Hematopoietic multipotent progenitor cell treated with erythropoietin and hydrocortisone succinate and interleukin-3 and kit ligand, for 15 days (in vitro differentiated cells): ENCODE measurements at regions not wholly inside any gene's neighbourhood (a gene's known extent, or its start where the extent isn't known, plus 50 kb on each side); places are given as distances from the start of the nearest gene placed in this dataset.

ENCODE experiments used
- DNase-seq: peaks from one replicate; pipeline ENCODE4 v3.0.0-alpha.2; 2015; ENCODE audit warnings: low spot score

DNA sequence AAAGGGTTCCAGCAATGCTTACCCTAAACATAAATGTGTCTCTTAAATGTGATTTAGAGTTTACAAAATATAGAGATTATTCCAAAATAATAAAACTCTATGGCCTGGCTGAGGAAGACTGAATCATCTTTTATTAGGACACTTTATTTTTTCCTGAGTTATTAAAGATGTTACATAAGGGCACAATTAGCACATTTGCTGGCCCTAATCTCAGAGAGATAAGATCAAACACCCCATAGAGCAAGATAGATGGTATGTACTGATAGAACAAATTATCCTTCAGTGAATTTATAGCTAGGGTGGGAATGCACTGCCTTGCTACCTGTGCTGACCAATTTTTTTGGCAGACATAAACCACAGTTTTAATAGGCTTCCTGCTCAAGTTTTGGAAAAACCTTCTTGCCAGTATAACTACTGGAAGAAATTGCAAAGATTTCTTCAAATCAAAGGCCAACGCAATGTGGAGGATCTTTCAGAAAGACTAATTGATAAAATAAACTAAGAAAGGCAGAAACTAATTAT is 367.1 kb upstream of the MPDZ start:
- no peak for DNase-seq

DNA sequence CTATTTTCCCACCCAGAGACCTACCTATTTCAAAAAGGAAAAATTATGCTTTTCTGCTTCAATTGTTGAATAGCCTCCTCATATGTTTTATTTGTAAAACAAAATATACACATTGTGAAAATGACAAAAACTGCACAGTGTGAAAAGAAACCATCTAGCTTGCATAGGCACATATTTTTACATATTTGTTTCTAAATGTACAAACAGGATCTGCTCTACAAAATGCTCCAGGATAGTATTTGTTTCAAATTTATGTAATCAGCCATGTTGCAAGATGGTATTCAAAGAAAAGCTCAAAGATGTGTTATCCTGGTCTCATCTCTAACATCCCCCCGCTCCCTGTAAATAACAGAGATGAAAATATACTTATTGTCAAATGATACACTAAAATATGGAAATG is 366.1 kb upstream of the MPDZ start:
- no peak for DNase-seq

DNA sequence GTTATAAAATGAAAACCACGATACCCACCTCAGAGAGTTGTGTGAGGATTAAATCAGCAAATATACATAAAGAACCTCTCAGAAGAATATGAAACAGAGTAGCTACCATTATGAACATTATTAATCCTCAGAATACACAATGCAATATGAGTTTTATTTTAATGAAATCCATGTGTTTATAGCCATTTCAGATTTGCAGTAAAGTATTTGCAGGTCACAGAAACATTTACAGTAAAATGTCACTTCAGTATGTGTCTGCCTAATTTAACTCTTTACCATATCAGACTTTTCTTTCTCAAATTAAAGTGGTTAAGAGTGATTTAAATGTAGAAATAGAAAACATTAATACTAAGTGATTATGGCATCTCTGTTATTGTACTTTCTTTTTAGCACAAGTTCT is 365.2 kb upstream of the MPDZ start:
- no peak for DNase-seq

DNA sequence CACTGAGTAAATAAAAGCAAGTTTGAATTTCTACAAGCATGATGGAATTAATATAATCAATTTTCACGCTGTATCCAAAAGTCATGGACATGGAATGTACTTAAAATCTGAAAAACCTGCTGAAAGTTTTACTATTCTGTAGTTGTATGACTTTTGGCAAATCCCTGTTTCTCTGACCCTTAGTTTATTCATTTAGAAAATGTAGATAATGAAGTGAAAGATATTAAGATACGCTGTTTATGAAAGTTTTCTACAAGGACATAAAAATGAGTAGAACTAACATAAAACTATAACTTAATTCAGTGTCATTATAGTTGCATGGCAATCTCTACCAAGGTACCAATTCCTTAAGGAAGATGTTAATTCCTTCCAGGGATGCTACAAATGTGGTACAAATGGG is 363.2 kb upstream of the MPDZ start:
- DNase-seq, result no peak

DNA sequence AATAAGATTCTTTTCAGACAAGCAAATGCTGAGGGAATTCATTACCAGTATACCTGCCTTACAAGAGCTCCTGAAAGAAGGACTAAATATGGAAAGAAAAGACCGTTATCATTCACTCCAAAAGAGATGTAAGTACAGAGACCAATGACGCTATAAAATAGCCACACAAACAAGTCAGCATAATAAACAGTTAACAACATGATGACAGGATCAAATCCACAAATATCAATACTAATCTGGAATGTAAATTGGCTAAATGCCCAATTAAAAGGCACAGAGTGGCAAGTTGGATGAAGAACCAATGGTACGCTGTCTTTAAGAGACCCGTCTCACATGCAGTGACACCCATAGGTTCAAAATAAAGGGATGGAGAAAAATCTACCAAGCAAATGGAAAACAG is 349.6 kb upstream of the MPDZ start:
- DNase-seq, result no peak

DNA sequence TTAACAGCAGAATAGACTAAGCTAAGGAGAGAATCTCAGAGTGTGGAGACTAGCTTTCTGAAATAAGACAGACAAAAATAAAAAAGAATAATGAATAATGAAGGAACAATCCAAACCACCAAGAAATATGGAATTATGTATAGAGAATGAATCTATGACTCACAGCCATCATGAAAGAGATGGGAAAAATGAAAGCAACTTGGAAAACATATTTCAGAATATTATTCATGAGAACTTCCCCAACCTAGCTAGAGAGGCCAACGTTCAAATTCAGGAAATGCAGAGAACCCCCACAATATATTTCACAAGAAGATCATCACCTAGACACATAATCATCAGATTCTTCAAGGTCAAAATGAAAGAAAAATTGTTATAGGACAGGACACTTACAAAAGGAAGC is 349.0 kb upstream of the MPDZ start:
- no peak for DNase-seq

DNA sequence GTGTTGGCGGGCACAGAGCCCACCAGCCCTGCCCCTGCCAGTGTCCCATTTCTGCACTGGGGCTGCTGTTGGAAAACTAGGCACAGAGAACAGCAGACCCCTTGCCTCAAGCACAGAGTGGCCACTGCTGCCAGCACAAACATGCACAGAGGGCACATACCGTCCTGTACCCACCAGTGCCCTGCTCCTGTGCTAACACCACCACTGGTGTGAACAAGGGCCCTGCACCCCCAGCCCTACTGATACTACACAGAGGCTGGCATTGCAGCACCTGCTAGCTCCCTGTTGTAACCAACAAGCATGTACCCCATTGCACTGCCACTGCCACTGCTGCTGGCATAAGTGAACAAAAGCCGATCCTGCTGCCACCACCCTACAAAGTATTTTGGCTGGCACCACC is 348.0 kb upstream of the MPDZ start:
- DNase-seq, result no peak

DNA sequence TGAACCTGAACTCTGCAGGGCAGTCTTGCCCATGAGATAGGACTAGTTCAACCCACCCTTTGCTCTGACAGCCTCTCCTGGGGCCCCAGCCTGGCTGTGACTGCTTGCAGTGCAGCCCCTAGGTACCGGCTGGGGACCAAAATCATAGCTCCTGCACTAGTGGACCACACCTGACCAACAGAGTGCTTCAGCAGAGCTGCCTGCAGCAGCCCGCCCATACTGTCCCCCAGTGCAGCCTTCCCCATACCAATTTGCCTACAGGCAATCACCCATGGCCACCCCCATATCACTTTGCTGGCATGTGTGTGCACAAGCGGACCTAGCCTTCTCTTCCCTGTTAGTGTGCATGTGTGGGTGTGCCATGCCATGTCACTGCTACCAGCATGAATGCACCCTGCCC is 347.6 kb upstream of the MPDZ start:
- no peak for DNase-seq

DNA sequence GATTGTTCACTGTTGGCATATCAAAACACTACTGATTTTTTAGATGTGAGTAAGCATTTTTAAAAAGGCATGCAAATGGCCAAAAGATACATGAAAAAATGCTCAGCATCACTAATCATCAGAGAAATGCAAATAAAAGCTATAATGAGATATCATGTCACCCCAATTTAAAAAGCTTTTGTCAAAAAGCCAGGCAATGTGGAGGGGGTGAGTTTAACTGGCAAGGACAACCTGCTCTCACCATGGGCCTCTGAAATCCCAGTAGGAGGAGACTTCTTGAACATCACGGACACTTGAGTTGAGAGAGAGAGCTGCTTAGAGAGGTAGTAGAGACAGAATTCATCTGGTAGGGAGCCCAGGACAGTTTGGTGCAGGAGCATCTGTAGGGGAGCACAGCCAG is 347.1 kb upstream of the MPDZ start:
- DNase-seq, result no peak

DNA sequence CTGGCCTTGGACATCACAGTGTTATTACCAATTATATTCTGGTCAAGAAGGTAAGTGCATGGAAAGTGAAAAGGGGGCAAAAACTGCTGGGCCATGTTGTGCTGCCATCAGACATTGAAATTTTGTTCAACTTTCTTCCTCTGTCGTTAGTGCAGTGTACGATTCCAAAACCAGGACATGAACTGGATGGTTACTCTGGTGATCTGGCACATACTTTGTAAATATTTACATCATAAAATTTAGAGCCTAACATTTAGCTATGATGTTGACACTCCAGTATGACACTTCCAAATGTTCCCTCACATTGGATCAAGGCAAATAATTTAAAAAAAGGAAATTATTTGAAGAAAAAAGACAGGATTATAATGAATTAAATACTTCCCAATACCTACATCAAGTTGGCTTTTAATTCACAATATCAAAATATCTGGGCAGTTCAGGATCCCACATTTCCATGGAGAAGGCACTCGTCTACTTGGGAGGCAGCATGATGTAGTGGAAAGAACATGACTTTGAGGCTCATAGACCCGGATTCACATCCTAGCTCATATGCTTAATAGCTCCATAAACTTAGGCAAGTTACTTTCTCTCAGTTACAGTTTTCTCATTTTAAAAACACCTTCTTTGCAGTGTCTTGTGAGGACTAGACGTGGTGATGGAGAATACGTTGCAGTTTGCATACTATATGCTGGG is 342.5 kb upstream of the MPDZ start:
- no peak for DNase-seq

DNA sequence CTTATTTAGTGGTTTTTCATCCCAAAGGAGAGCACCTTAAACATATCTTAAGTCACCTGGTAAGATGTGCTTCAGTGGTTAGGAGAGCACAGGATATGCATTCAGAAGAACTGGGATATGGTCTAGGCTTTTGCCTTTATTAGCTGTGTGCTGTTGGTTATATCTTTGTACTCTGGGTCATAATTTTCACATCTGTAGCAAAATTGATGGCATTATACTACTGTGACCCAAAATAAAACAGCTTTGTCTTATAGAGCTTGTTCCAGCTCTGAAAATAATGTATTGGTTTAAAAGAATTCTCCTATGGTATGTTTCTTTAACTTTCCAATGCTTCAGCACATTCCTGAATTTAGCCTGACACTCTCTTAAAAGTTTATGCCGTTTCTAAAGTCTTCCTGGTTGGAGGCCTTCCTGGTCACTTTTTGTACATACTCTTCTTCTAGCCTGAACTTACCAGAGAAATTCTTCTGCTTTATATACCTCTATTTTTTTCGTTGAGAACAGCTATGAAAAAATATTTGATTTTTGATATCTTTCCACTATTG is 337.1 kb upstream of the MPDZ start:
- no peak for DNase-seq

DNA sequence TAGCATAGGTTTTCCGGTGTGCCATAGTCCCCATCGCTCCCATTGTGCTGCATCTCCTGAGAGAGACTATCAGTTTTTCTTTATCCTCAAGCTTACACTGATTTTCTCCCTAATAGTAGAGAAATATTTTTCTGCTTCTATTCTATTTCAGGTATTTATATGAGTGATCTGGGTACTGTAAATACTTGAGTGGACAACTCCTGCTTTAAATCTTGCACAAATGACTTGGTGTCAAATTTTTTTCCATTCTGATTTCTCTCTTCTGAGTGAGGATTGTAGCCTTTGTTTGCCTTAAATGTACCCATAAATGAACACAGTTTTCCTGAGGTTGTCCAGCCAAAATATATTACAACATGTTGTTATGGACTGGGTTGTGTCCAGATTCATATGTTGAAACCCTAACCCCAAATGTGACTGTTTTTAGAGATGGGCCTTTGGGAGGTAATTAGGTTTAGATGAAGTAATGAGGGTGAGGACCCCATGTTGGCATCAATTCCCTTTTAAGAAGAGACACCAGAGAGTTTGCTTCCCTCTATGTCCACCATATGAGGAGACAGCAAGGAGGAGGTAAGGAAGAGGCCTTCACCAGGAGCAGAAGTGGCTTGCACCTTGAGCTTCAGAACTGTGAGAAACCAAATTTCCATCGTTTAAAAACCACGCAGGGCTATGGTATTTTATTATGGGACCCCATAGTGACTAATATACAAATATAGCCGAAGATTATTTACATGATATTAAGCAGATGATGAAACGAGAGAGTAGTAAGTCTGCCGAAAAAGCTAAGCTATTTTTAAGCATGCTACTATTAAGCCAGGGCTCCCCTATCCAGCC is 336.4 kb upstream of the MPDZ start:
- DNase-seq, result no peak

DNA sequence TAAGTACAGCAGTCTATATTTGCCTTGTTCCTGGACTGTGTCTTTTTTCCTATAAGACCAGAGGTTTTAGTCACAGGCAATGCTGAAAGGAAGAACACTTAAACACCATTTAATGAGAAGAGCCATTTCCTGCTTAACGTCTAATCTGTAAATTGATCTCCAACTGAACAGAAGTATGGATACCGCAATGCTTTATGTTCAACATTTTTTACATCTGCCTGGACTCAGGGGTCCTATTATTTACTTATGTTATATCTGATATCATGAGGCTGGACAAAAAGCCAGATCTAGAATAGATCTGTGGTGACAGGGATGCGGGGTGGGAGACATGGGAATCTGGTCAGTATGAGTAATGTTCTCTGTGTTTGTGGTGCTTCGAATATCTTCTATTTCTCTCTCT is 334.6 kb upstream of the MPDZ start:
- no peak for DNase-seq

DNA sequence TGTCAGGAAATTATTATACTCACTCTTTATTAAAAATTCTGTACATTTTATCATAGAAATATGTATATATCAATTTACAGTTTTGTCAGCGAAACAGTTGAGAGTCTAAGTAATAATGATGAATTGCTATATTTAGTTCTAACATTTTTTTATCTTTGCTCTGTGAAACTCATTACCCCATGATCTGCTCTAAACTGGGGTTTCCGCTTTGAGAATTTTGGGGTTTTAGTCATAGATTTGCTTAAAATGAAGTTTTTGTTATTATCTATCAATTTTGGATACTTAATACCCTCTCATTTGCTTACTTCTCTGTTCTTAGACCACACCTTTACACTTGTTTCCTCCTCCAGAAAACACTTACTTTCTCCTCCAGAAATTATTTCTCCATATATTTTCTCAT is 333.8 kb upstream of the MPDZ start:
- DNase-seq, result no peak

DNA sequence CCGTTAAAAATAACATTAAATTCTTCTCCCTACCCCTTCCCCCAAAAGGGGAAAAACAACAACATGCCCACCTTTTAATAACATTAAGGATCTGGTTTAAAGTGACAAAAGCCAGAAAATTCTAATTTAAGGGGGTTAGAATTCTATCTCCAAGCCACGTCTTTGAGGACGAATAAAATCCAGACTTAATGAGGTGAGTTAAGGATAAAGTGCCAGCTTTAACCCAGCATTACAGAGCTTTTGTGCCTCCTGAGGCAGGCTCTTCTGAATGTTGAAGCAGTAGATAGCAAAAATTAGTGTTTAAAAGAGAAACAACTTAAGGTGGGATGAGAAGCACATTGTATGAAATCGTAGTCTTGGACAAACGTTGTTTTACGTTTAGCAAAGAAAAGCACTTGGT is 329.0 kb upstream of the MPDZ start:
- DNase-seq, result no peak

DNA sequence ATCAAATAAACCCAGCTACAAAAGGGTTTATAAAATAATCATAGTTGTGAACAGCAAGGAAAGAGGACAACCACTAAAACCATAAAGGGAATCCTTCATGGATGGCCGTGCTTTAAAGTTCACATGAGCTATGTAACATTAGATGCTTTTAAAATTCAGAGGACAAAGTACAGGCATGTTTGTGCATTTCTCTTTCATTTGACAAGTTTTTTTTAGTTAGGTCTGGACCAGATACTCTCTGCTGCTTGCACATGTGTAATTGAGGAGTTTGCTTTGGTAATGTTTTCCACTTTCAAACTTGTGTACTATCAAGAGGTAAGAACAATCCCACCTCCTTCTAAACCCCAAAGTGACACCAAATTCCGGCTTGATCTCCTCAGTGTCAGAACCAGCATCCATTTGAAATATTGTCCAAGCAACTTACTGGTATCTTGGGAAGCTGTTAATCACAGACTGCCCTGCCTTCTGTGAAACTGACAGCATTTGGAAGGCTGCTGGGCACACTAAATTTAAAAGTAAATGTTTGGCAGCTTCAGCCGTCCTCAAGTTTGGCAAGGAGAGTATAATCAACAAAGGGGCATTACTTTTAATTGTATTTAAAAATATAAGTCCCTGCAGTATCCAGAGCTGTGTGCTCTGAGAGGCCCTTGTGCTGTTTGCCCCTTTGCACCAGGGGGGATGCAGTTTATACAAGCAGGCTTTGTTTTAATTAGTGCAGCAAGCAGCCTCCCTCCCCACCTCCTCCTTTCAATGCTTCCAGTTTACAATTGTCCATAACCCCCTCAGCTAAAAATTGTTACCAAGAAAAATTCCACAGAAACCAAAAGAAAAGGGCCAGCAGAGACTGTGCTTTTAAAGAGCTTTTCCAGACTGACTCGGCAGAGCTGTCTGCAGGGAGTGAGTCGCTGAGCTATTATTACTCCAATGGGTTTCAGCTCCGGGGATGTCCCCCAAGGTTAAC is 328.3 kb upstream of the MPDZ start:
- no peak for DNase-seq

DNA sequence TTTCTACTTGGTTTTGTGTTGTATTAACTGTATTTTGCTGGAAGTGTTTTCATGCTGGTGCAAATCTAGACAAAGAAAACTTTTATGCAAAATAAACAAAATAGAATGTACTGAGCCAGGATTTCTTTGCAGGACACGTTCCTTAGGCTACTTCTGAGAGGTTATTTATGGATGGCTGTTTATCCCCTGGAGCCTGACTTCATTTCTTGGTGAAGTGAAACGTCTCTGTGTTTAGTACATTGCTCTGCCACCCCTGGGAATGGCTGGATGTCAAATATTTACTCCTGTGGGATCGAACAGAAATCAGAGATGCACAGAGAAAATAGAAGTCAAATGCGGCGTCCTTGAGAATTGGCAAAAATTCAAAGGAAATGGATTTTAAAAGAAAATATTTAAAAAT is 327.1 kb upstream of the MPDZ start:
- DNase-seq, result no peak

DNA sequence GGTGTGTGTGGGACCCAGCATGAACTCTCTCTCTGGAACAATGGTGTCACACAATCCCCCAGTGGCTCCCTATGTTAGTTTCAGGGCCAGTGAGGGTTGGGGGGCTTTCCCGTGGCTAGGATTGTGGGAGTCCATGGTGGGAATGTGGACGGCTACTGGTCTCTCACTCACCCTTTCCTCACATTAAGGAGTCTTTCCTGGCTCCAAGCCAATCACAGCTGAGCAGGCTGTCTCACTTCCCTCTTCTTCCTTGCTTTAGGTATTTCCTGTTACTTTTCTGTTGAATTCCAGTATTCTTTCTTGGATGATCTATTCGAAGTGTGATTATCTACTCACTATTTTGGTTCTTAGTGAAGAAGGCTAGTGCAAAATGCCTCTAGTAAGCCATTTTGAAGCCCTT is 324.4 kb upstream of the MPDZ start:
- DNase-seq, result no peak

DNA sequence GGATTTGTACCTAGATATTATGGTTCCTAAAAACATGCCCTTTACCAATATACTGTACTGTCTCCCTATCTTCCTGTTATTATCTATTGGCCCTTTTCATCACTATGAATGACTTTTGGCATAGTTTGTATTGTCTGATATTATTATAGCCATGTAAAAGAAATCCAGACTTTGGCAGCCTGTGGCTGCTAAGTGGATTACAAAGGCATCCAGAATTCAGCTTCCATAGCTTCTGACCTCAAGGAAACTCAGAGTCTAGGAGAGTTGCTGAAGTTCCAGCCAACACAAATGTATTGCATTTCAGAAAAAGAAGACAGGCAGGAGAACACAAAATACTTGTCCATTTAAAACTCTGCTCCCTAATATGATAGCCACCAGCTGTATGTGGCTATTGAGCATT is 319.2 kb upstream of the MPDZ start:
- DNase-seq, result no peak

DNA sequence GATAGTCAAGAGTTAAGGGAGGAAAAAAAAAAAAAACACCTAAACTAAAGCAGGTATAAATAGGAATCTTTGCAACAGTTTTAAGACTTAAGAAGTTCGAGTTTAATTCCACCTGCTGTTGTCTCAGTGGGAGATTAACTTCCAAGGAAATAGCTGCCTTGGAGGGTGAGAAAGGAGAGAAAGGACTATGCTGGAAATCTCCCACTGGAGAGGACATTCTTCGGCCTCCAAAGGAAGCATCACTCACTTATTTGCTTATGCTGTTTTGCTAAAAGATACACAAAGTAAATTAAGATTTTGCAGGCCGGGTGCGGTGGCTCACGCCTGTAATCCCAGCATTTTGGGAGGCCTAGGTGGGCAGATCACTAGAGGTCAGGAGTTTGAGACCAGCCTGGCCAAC is 317.9 kb upstream of the MPDZ start:
- no peak for DNase-seq

DNA sequence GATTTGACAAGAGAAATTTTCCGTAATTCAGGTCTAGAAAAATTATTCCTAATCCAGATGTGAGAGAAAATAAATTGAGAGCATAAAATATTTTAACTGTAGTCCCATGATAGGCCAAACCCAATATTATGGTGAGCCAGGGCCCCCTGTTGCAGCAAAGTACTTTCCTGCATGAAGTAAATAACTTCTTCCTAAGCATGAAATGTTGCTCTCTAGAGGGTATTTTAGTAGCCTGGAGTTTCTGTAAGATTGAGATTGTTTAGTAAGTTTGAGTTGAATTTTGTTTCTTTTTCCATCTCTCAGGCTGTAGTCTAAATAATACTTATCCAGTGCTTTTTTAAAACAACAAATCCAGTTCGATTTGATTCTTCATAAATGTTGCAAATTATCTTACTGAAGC is 317.5 kb upstream of the MPDZ start:
- no peak for DNase-seq

DNA sequence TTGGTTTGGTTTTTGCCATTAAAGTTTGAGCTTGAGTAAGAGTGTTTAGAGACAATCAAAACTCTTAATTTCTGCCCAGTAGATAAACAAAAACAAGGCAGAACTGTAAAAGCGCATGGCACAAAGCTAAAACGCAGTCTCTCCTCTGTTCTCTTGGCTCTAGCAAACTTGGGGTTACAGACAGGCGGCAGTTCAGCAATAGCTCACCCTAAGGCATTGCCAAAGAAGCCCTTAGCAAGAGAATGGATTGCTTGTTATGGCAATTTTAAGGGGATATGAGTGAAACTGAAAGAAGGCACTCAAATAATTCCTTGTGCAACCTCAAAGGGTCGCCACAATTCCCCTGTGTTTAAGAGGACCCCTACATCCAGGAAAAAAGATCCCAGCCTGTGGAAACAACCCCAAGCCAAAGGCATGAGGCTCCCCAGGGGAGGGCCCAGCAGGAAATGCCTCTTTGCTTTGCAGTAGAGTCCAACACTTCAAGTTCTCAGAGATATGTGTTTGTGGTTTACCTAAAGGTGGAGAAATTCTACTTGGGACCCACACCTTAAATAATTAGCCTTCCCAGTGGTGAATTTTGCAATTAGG is 317.0 kb upstream of the MPDZ start:
- DNase-seq, result no peak
